Esophagus muscularis mucosa (tissue), 3 donors: ENCODE measurements at regions not wholly inside any gene's neighbourhood (a gene's known extent, or its start where the extent isn't known, plus 50 kb on each side); places are given as distances from the start of the nearest gene placed in this dataset.

ENCODE experiments used
- POLR2A ChIP-seq: fragments of 450-650 bp; IDR thresholded peaks from one replicate; pipeline ENCODE4 v1.6.1; 2017; ENCODE audit warnings: antibody characterized with exemption, moderate library complexity, mild to moderate bottlenecking, low read depth
- POLR2AphosphoS5 ChIP-seq, 2 donors: sonication (generic); formaldehyde crosslinking; IDR thresholded peaks; one replicate each; pipeline ENCODE4 v1.6.1; 2017; ENCODE audit warnings: antibody characterized with exemption in 2 of 2
- TF ChIP-seq, protein P1 (sequence below), 3 experiments: fragments of 200-600 bp in 2 of 3; fragments of 450-650 bp in 1 of 3; sonication (generic) in 2 of 3; IDR thresholded peaks; one replicate each; pipeline ENCODE4 v1.5.1; 2017 to 2019; ENCODE audit warnings: antibody characterized with exemption in 3 of 3, mild to moderate bottlenecking in 2 of 3, moderate library complexity in 1 of 3

DNA sequence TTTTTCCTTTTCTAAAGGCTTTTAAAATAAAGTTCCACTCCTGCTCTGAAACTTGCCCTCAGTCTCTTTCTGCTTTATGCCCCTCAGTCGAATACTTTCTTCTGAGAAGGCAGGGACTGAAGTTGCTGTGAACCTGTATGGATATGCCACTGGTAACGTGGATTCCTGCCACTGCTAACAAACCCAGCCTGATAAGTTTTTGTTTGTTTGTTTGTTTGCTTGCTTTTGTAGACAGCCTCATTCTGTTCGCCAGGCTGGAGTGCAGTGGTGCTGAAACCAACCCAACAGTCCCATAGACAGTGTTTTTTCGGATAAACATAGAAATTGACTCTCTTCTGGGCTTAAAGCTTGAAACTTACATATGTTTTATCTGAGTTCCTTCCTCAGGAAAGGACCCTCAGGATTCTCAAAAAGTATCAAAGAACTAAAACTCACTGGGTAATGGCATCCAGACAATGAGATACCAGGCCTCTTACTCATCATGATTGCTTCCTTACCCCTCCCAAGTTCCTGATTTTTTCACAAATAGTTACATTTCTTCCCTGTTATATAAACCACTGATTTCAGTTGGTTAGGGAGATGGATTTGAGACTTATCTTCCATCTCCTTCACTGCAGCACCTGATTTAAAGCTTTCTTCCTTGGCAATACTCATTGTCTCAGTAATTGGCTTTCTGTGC, 273.6 kb downstream of the SDHAF3 start:
- TF ChIP-seq, protein P1, sequence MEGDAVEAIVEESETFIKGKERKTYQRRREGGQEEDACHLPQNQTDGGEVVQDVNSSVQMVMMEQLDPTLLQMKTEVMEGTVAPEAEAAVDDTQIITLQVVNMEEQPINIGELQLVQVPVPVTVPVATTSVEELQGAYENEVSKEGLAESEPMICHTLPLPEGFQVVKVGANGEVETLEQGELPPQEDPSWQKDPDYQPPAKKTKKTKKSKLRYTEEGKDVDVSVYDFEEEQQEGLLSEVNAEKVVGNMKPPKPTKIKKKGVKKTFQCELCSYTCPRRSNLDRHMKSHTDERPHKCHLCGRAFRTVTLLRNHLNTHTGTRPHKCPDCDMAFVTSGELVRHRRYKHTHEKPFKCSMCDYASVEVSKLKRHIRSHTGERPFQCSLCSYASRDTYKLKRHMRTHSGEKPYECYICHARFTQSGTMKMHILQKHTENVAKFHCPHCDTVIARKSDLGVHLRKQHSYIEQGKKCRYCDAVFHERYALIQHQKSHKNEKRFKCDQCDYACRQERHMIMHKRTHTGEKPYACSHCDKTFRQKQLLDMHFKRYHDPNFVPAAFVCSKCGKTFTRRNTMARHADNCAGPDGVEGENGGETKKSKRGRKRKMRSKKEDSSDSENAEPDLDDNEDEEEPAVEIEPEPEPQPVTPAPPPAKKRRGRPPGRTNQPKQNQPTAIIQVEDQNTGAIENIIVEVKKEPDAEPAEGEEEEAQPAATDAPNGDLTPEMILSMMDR (IDR thresholded peaks at IDR 0.05) = no peak
- TF ChIP-seq POLR2AphosphoS5 (IDR thresholded peaks at IDR 0.05) = no peak
- TF ChIP-seq POLR2A = no peak
